K562 (cell line): ENCODE measurements at regions not wholly inside any gene's neighbourhood (a gene's known extent, or its start where the extent isn't known, plus 50 kb on each side); places are given as distances from the start of the nearest gene placed in this dataset.

ENCODE experiments used
- ATAC-seq: fragments of 200-7000 bp; cut with Tn5 transposase; 3 replicates; pipeline ENCODE4 v1.9.1; 2020; ENCODE audit warnings: moderate library complexity
- BruUV-seq: library from RNA; stranded (reverse); fragments of 400-500 nt; replicated peaks from 2 replicates; lab custom pipeline; 2021; lab: Mats Ljungman, UMichigan
- CTCF ChIA-PET: fragments of 300-600 bp; formaldehyde crosslinking; extraction: SDS; loops from one replicate; lab custom pipeline; 2021; ENCODE audit warnings: low intra/inter-chr PET ratio; lab: Yijun Ruan, JAX
- POLR2A ChIA-PET: fragments of 300-600, 350-650 bp; sonication (Branson Sonifier 250); formaldehyde crosslinking; extraction: SDS; loops from one replicate; lab custom pipeline; 2021; ENCODE audit warnings: antibody characterized with exemption, inconsistent platforms; lab: Yijun Ruan, JAX
- DNase-seq, 4 experiments: peaks; one replicate each; pipeline versions ENCODE4 v3.0.0 to v3.0.0-alpha.2; 2011 to 2018; ENCODE audit warnings: low spot score in 3 of 4, mixed read lengths in 3 of 4; ENCODE audit errors: extremely low read depth in 1 of 4
- FAIRE-seq: peaks from 2 replicates; lab custom pipeline; 2011; peaks lifted over from hg19 to GRCh38; lab: Jason Lieb, UNC
- H2AFZ ChIP-seq: 2 replicates; pipeline ENCODE4 v1.6.0; 2011; ENCODE audit warnings: low read depth, low read length, control low read depth, inconsistent platforms
- H3K27ac ChIP-seq: fragments of 200-600 bp; 3 replicates; pipeline ENCODE4 v1.8.0; 2011; ENCODE audit warnings: low read depth, mild to moderate bottlenecking, control low read depth, inconsistent platforms, low read length, moderate library complexity, mixed read lengths; ENCODE audit errors: extremely low read depth
- H3K27me3 ChIP-seq, 2 experiments: fragments of 300-600 bp in 1 of 2; 2 replicates in 1 of 2; 3 replicates in 1 of 2; pipeline versions ENCODE4 v1.6.0 to v1.8.0; 2011; ENCODE audit warnings: inconsistent platforms in 2 of 2, low read length in 2 of 2, mild to moderate bottlenecking in 1 of 2, mixed read lengths in 1 of 2, moderate library complexity in 1 of 2; ENCODE audit not compliant: control insufficient read depth in 2 of 2, insufficient read depth in 2 of 2
- H3K36me3 ChIP-seq: fragments of 300-600 bp; 3 replicates; pipeline ENCODE4 v1.8.0; 2011; ENCODE audit warnings: mild to moderate bottlenecking, low read length, inconsistent platforms; ENCODE audit not compliant: control insufficient read depth, insufficient read depth
- H3K4me1 ChIP-seq, 2 experiments: fragments of 200-600 bp in 1 of 2; replicated peaks in 1 of 2; 2 replicates in 1 of 2; 3 replicates in 1 of 2; pipeline versions ENCODE4 v1.5.1 to v1.8.0; 2011; ENCODE audit warnings: inconsistent platforms in 2 of 2, low read length in 2 of 2, mild to moderate bottlenecking in 1 of 2, mixed read lengths in 1 of 2, moderate library complexity in 1 of 2; ENCODE audit not compliant: control insufficient read depth in 2 of 2, insufficient read depth in 2 of 2
- H3K4me2 ChIP-seq: 2 replicates; pipeline ENCODE4 v1.6.1; 2011; ENCODE audit warnings: low read length, control low read depth, inconsistent platforms, mixed read lengths; ENCODE audit not compliant: insufficient read depth
- H3K4me3 ChIP-seq: fragments of 200-600 bp; sonication (generic), shearing (Covaris generic); 2 replicates; pipeline ENCODE4 v1.5.1; 2016; ENCODE audit warnings: control low read depth, inconsistent platforms
- H3K79me2 ChIP-seq: fragments of 200-600 bp; 3 replicates; pipeline ENCODE4 v1.8.0; 2011; ENCODE audit warnings: low read length, inconsistent platforms; ENCODE audit not compliant: control insufficient read depth, insufficient read depth
- H3K9ac ChIP-seq, 2 experiments: 2 replicates each; pipeline versions ENCODE4 v1.6.0 to v1.6.1; 2011; ENCODE audit warnings: low read depth in 2 of 2, low read length in 2 of 2, control low read depth in 1 of 2, inconsistent platforms in 1 of 2, mild to moderate bottlenecking in 1 of 2, mixed read lengths in 1 of 2; ENCODE audit not compliant: insufficient read depth in 1 of 2
- H3K9me1 ChIP-seq: one replicate; pipeline ENCODE4 v1.6.0; 2011; ENCODE audit warnings: inconsistent platforms, mild to moderate bottlenecking, low read length, moderate library complexity; ENCODE audit not compliant: control insufficient read depth, insufficient read depth
- H3K9me3 ChIP-seq: replicated peaks from 2 replicates; pipeline ENCODE4 v1.5.1; 2011; ENCODE audit warnings: low read depth, low read length, inconsistent platforms; ENCODE audit not compliant: control insufficient read depth, insufficient read depth
- H4K20me1 ChIP-seq: replicated peaks from 2 replicates; pipeline ENCODE4 v1.6.1; 2011; ENCODE audit warnings: low read length, inconsistent platforms, mixed read lengths; ENCODE audit not compliant: control insufficient read depth, insufficient read depth
- ETV1 ChIP-seq: fragments of 450-650 bp; conservative IDR thresholded peaks from 2 replicates; pipeline ENCODE4 v1.6.1; 2016; ENCODE audit warnings: missing genetic modification characterization, control low read depth, low read depth, missing compliant biosample characterization
- KDM1A ChIP-seq, 2 experiments: fragments of 450-650 bp; IDR thresholded peaks; 2 replicates each; pipeline ENCODE4 v1.6.1; 2016; ENCODE audit warnings: mild to moderate bottlenecking in 2 of 2
- NFXL1 ChIP-seq: fragments of 450-650 bp; formaldehyde crosslinking; IDR thresholded peaks from 2 replicates; pipeline ENCODE4 v1.4.0; 2021; ENCODE audit warnings: mild to moderate bottlenecking
- NR4A1 ChIP-seq, 2 experiments: fragments of 250-450 bp in 1 of 2; fragments of 450-650 bp in 1 of 2; sonication (Bioruptor Pico) in 1 of 2; IDR thresholded peaks; 2 replicates each; pipeline versions ENCODE4 v1.4.0 to v1.6.1; 2016 to 2020; ENCODE audit warnings: mild to moderate bottlenecking in 2 of 2, missing compliant biosample characterization in 1 of 2, missing genetic modification characterization in 1 of 2, moderate library complexity in 1 of 2
- PPARD ChIP-seq: fragments of 250-450 bp; sonication (Bioruptor Pico); IDR thresholded peaks from 2 replicates; pipeline ENCODE4 v1.8.0; 2022; ENCODE audit warnings: inconsistent platforms, mild to moderate bottlenecking, moderate library complexity
- RBM15 ChIP-seq: fragments of 200-400 bp; formaldehyde crosslinking; IDR thresholded peaks from 2 replicates; pipeline ENCODE4 v1.6.1; 2018; ENCODE audit warnings: mild to moderate bottlenecking, low read length, moderate library complexity; ENCODE audit not compliant: insufficient read depth
- RBM34 ChIP-seq: fragments of 200-400 bp; formaldehyde crosslinking; IDR thresholded peaks from 2 replicates; pipeline ENCODE4 v1.6.1; 2018; ENCODE audit warnings: low read length, borderline replicate concordance; ENCODE audit not compliant: insufficient read depth
- SAFB2 ChIP-seq: fragments of 200-400 bp; formaldehyde crosslinking; IDR thresholded peaks from 2 replicates; pipeline ENCODE4 v1.6.1; 2018; ENCODE audit warnings: borderline replicate concordance, low read length, low read depth, moderate library complexity; ENCODE audit not compliant: severe bottlenecking
- SLC30A9 ChIP-seq: fragments of 250-450 bp; sonication (Bioruptor Pico); IDR thresholded peaks from 2 replicates; pipeline ENCODE4 v1.8.0; 2022; ENCODE audit warnings: mild to moderate bottlenecking, moderate library complexity
- XRCC5 ChIP-seq: fragments of 200-400 bp; formaldehyde crosslinking; IDR thresholded peaks from 2 replicates; pipeline ENCODE4 v1.6.1; 2017; ENCODE audit warnings: low read depth, mild to moderate bottlenecking, low read length
- ZNF696 ChIP-seq: fragments of 250-450 bp; sonication (Bioruptor Pico); conservative IDR thresholded peaks from 2 replicates; pipeline ENCODE4 v1.4.0; 2020; ENCODE audit warnings: mild to moderate bottlenecking, moderate library complexity
- WGBS: fragments of 100-300 bp; shearing (Covaris generic); methylation state at CpG from one replicate; pipeline ENCODE4 v1.1.6; 2016; ENCODE audit warnings: low coverage, mixed read lengths; ENCODE audit not compliant: insufficient coverage; ENCODE audit errors: missing lambda C conversion rate; 5-methylcytosine and 5-hydroxymethylcytosine counted together
- in situ Hi-C: fragments of 300-500 bp; cut with MboI; formaldehyde crosslinking; loops from 4 replicates; pipeline ENCODE4 v1.15.0; 2018; ENCODE audit warnings: inconsistent platforms, mixed read lengths
- intact Hi-C: fragments of 100-400 bp; cut with micrococcal nuclease; formaldehyde crosslinking; loops from 2 replicates; pipeline ENCODE4 v1.14.2; 2022
- TF ChIP-seq, protein P1 (sequence below): fragments of 450-650 bp; formaldehyde crosslinking; IDR thresholded peaks from 2 replicates; pipeline ENCODE4 v1.4.0; 2020; ENCODE audit warnings: mild to moderate bottlenecking, moderate library complexity

DNA sequence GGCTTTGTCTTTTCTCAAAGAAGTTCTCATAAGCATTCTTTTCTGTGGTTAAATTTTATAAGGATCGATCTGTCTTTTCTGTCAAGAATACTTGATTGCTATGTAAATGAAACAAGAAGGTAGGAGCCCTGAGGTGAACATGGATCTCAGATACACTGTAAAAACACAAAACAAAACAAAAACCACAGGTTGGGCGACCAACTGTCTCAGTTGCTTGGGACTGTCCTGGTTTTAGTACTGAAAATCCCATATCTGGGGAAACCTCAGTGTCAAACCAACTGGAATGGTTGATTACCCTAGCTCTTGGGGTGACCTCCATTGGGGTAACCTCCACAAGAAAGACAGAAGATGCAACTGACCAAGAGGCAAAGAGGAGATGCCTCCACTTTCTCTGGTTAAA lies 55.8 kb upstream of the TMEM178A start (continued):
- TF ChIP-seq SLC30A9 (CRISPR knock-in tag): no peak
- TF ChIP-seq NFXL1 (CRISPR knock-in tag): no peak
- TF ChIP-seq RBM34: no peak
- TF ChIP-seq, protein P1, sequence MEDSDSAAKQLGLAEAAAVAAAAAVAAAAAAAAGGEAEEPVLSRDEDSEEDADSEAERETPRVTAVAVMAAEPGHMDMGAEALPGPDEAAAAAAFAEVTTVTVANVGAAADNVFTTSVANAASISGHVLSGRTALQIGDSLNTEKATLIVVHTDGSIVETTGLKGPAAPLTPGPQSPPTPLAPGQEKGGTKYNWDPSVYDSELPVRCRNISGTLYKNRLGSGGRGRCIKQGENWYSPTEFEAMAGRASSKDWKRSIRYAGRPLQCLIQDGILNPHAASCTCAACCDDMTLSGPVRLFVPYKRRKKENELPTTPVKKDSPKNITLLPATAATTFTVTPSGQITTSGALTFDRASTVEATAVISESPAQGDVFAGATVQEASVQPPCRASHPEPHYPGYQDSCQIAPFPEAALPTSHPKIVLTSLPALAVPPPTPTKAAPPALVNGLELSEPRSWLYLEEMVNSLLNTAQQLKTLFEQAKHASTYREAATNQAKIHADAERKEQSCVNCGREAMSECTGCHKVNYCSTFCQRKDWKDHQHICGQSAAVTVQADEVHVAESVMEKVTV (CRISPR knock-in tag): no peak
- TF ChIP-seq PPARD (CRISPR knock-in tag): no peak
- no peak for TF ChIP-seq RBM15

DNA sequence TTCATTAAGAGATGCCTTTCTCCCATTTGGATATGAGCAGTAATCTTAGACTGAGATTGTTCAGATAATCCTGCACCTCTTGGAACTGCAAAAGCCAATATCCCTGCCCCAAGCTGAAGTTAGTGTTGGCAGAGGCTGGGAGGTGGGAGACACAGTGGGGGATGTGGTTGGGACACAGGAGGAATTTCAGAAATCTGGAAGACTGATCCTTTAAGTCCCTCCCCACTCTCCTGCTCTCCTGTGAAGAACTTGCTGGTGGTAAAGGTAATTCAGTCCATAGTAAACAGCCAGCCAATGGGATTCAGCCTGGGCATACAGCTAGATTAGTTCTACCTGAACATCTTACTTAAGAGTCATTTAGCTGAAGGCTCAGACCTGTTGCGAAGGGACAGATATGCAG lies 50.0 kb upstream of the TMEM178A start:
- TF ChIP-seq ETV1: no peak
- TF ChIP-seq NR4A1 (CRISPR knock-in tag; IDR thresholded peaks at IDR 0.05): no peak
- TF ChIP-seq NR4A1 (tag; IDR thresholded peaks at IDR 0.05): no peak
- no peak for TF ChIP-seq ZNF696 (CRISPR knock-in tag)
- TF ChIP-seq KDM1A (IDR thresholded peaks at IDR 0.05): no peak
- no peak for TF ChIP-seq SAFB2
- TF ChIP-seq XRCC5: no peak
- no peak for ATAC-seq

More for the DNA sequence above, 50.0 kb upstream of the TMEM178A start:
- WGBS: 0% methylated on average over 1 of the region's 1 CpG
- Histone ChIP-seq H3K79me2 (no peaks in the 10 kb centered on the region), H4K20me1 (no peaks in the 10 kb centered on the region), H3K9me3 (no peaks in the 10 kb centered on the region), H2AFZ (no peak overlapping the region), H3K9ac (no peak overlapping the region), H3K4me1 (peaks cover 0 to 4% of the 10 kb centered on the region in 2 experiments; a peak in 3 of 5 replicates), H3K36me3 (no peaks in the 10 kb centered on the region), H3K4me2 (no peak overlapping the region), H3K9me1 (no peaks in the 10 kb centered on the region), H3K27ac (no peak overlapping the region), H3K4me3 (no peak overlapping the region), H3K27me3 (peaks cover 0 to 4% of the 10 kb centered on the region in 2 experiments; a peak in 2 of 5 replicates)
- in situ Hi-C loops: no loop called here
- FAIRE-seq (no peak), DNase-seq (no peak)
- intact Hi-C loops: no loop called here
- ChIA-PET POLR2A (interaction anchor here (0.9 kb wide), 1 partner anchor 21 kb away, joined by 3 read pairs; no protein-coding TSS in a partner anchor), CTCF (no interaction called here)
- no TSS peak for BruUV-seq
